ENCODE measurements at regions not wholly inside any gene's neighbourhood (a gene's known extent, or its start where the extent isn't known, plus 50 kb on each side); places are given as distances from the start of the nearest gene placed in this dataset.

DNA sequence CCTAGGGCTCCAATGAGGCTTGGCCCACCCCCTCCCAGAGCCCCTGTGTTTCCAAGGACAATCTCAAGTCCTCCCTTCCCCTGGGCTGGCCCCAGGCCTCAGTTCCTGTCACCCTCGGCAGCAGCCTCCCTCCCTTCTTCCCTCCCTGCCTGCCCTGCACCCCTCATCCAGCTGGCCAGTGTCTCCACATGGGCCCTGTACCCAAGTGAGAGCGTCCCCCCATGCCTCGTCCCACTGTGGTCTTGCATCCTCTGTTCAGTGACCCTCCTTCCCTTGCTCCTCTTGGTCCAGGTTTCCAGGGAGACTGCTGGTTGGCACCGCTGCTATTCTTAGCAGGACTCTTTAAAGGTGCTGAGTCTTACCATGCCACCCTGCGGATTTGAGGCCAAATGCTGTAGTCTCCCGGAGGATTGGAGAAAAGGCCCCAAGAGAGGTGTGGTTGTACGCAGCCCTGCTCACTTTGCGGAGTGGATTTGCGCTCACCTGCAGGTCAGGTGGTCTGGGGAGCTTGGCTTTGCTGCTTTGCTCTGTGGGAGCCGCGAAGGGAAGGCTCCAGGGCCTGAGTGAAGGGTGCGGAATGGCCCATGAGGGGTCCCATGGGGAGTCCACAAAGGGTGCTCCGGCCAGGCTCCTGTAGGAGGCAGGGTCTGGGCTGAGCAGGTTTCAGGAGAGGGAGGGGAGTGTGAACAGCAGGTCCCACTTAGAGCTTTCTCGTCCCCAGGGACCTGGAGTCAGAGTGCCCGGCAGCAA, 519.2 kb downstream of the TCERG1L start:
- Mint-ChIP-seq H3K36me3 (ENCODE audit: insufficient read depth in 1 of 3, low read depth in 3 of 3) (peaks cover 0 to 5% (median 4%) of the 10 kb centered on the region in 3 experiments; a peak in 4 of 7 replicates), H3K4me3 (no peak overlapping the region), H3K27ac (no peak overlapping the region), H3K9me3 (peaks cover 6 to 12% of the 10 kb centered on the region in 2 experiments; a peak in 3 of 5 replicates), H3K27me3 (ENCODE audit: low read depth) (peaks cover 3% of the 10 kb centered on the region; the same call in 1 of the 2 replicates), H3K4me1 (no peaks in the 10 kb centered on the region)
- Histone ChIP-seq H2AK5ac (ENCODE audit: insufficient read length, low read length) (no peak overlapping the region), H2BK20ac (ENCODE audit: low read depth, low read length, poor library complexity, severe bottlenecking) (no peak overlapping the region), H3K27me3 (ENCODE audit: insufficient read depth, low read length) (no peaks in the 10 kb centered on the region), H3K14ac (ENCODE audit: insufficient read depth, low read length) (no peak overlapping the region), H3K27ac (ENCODE audit: insufficient read length, low read depth, low read length) (no peak overlapping the region), H3K56ac (ENCODE audit: insufficient read length, low read depth, low read length) (no peak overlapping the region), H4K5ac (ENCODE audit: insufficient read length, low read depth, low read length) (no peak overlapping the region), H3K4me2 (ENCODE audit: insufficient read depth, insufficient read length, low read length) (no peak overlapping the region), H3T11ph (ENCODE audit: low read length) (no peak overlapping the region), H4K8ac (replicated peaks; ENCODE audit: insufficient read length, low read depth, low read length) (no peak overlapping the region), H3K23ac (ENCODE audit: insufficient read length, low read depth, low read length) (no peak overlapping the region), H2BK15ac (ENCODE audit: low read depth, low read length) (no peak overlapping the region), H3K23me2 (ENCODE audit: insufficient read length, low read depth, low read length, poor library complexity, severe bottlenecking) (no peaks in the 10 kb centered on the region), H2AFZ (ENCODE audit: low read length) (no peak overlapping the region), H3K79me2 (ENCODE audit: insufficient read depth, low read length) (no peaks in the 10 kb centered on the region), H3K9me3 (ENCODE audit: control insufficient read depth, low read depth, low read length) (no peaks in the 10 kb centered on the region), H4K91ac (ENCODE audit: insufficient read length, low read depth, low read length) (no peak overlapping the region), H2BK120ac (ENCODE audit: low read depth, low read length, poor library complexity, severe bottlenecking) (no peak overlapping the region), H3K4me1 (ENCODE audit: insufficient read depth, low read length) (no peaks in the 10 kb centered on the region), H3K4ac (ENCODE audit: low read depth, low read length) (no peak overlapping the region), H3K18ac (ENCODE audit: insufficient read length, low read depth, low read length) (no peak overlapping the region), H3K79me1 (ENCODE audit: insufficient read depth, low read depth, low read length, poor library complexity, severe bottlenecking) (no peaks in the 10 kb centered on the region), H2BK5ac (ENCODE audit: insufficient read length, low read length) (no peak overlapping the region), H4K20me1 (ENCODE audit: control insufficient read depth, insufficient read depth, insufficient read length) (peaks cover 2% of the 10 kb centered on the region), H2BK12ac (ENCODE audit: insufficient read length, low read depth, low read length) (no peak overlapping the region), H3K9ac (ENCODE audit: extremely low read depth, insufficient read length, low read length) (no peak overlapping the region)
- DNase-seq: no peak
- TF ChIP-seq, protein P1, sequence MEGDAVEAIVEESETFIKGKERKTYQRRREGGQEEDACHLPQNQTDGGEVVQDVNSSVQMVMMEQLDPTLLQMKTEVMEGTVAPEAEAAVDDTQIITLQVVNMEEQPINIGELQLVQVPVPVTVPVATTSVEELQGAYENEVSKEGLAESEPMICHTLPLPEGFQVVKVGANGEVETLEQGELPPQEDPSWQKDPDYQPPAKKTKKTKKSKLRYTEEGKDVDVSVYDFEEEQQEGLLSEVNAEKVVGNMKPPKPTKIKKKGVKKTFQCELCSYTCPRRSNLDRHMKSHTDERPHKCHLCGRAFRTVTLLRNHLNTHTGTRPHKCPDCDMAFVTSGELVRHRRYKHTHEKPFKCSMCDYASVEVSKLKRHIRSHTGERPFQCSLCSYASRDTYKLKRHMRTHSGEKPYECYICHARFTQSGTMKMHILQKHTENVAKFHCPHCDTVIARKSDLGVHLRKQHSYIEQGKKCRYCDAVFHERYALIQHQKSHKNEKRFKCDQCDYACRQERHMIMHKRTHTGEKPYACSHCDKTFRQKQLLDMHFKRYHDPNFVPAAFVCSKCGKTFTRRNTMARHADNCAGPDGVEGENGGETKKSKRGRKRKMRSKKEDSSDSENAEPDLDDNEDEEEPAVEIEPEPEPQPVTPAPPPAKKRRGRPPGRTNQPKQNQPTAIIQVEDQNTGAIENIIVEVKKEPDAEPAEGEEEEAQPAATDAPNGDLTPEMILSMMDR (conservative IDR thresholded peaks at IDR 0.05): no peak
- no CpG with 5 or more reads among the region's 15 CpGs for whole genome bisulfite sequencing (ENCODE audit: extremely low coverage, insufficient read length, low lambda C conversion rate)

Data from H9 (cell line).